T-helper 2 cell treated with Interferon-gamma antibody and Interleukin-4, amounts not matched to agents 5 μg/mL and 100 μg/mL, for 36 hours (primary cell): ENCODE measurements at regions not wholly inside any gene's neighbourhood (a gene's known extent, or its start where the extent isn't known, plus 50 kb on each side); places are given as distances from the start of the nearest gene placed in this dataset.
"Not testable (repeated sequence)": the region's sequence is repeated elsewhere in the genome, so short reads cannot be mapped to it uniquely, and the experiment has no call there.

Source experiments
- DNase-seq: peaks from one replicate; pipeline ENCODE4 v3.0.0; 2021; ENCODE audit warnings: low spot score
- H3K27ac Mint-ChIP-seq: one replicate; pipeline ENCODE4 v1.8.0; 2021; ENCODE audit warnings: mild to moderate bottlenecking, mixed read lengths
- H3K27me3 Mint-ChIP-seq: one replicate; pipeline ENCODE4 v1.8.0; 2021; ENCODE audit warnings: low read depth, mixed read lengths
- H3K36me3 Mint-ChIP-seq: one replicate; pipeline ENCODE4 v1.8.0; 2021; ENCODE audit warnings: low read depth, mixed read lengths
- H3K4me1 Mint-ChIP-seq: one replicate; pipeline ENCODE4 v1.8.0; 2021; ENCODE audit warnings: low read depth, mixed read lengths
- H3K4me3 Mint-ChIP-seq: one replicate; pipeline ENCODE4 v1.8.0; 2022; ENCODE audit warnings: mild to moderate bottlenecking, moderate library complexity, mixed read lengths
- H3K9me3 Mint-ChIP-seq: one replicate; pipeline ENCODE4 v1.8.0; 2021; ENCODE audit warnings: mixed read lengths

DNA sequence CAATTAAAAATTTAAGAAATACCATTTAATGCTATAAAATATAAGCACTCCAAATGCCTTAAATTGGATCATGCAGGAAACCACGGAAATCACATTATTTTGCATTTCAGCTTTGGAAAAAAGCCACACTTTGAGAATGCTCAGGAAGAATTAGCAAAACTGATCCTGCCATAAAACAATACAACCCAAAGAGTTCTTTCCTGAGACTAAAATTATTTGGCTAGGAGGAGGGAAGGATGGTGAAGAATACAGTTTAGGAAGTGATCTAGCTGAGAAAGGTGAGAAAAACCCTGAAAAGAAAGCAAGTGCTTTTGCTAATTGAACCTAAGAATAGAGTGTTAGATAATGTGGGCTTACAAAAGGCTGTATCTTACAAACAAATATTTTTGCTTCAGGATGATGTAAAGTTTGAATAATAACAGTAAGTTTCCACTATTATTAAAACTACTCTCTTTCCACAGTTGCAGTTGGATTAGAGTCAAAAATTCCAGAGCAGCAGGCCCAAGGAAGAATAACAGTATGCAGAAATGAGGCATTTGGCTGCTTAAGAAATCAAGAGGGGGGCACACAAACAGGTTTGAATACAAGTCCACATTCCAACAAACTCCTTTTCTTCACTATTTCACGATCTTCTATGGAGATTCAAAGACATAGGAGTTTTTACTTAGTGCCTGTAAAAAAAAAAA is 565.4 kb downstream of the RFPL4B start:
- Mint-ChIP-seq H3K27me3 (no peaks in the 10 kb centered on the region), H3K36me3 (no peaks in the 10 kb centered on the region)
- no peak for DNase-seq

DNA sequence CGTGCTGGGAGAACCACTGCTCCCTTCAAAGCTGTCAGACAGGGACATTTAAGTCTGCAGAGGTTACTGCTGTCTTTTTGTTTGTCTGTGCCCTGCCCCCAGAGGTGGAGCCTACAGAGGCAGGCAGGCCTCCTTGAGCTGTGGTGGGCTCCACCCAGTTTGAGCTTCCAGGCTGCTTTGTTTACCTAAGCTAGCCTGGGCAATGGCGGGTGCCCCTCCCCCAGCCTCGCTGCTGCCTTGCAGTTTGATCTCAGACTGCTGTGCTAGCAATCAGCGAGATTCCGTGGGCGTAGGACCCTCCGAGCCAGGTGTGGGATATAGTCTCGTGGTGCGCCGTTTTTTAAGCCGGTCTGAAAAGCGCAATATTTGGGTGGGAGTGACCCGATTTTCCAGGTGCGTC is 572.6 kb downstream of the RFPL4B start:
- H3K27me3 Mint-ChIP-seq, H3K4me1 Mint-ChIP-seq, H3K36me3 Mint-ChIP-seq, H3K4me3 Mint-ChIP-seq, DNase-seq, H3K27ac Mint-ChIP-seq: not testable (repeated sequence)
- peaks cover 15% of the 10 kb centered on the region for H3K9me3 Mint-ChIP-seq

More for the DNA sequence above, 565.4 kb downstream of the RFPL4B start:
- Mint-ChIP-seq H3K4me1 (no peaks in the 10 kb centered on the region), H3K9me3 (peaks cover 3% of the 10 kb centered on the region), H3K4me3 (no peak overlapping the region), H3K27ac (no peak overlapping the region)

DNA sequence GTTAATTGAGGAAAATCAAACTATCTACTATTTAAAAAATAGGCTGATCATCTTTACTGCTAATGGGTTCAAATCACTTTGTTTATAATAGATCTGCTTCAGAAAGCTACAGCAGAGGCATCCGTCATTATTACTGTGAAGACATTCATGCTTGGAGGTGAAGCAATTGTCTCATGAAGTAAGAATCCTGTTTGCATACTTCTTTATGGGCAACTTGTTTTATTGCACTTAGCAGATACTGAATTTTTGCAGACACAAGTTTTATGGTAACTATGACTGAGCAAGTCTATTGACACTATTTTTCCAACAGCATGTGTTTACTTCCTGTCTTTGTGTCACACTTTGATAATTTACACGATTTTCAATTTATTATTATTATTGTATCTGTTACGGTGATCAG is 573.9 kb downstream of the RFPL4B start:
- H3K4me1 Mint-ChIP-seq, result no peaks in the 10 kb centered on the region
- DNase-seq, result no peak

DNA sequence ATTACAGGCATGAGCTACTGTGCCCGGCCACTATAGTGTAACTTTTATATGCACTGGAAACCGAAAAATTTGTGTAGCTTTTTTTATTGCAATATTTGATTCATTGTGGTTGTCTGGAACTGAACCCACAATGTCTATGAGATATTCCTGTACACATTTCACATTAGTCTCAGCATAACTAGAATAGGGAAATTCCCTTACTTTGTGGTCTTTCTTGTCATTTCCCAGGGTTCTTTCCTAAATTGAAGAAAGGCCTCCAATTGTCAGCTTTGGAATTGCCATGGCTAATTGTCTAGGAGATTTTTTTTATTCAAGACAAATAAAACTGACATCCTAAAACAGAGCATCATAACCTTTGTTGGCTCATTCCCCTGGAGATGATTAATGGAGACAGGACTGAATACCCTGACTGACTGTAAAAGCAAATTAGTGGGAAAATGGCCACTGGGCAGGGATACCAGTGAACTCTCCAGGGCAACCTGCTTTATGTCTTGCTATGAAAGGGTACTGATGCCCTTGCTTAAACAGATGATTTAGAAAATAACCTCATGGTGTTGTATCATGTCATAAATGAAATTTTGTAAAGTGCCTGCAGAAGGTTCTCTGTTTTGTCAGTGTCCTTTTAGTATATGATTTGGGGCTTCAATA is 576.9 kb downstream of the RFPL4B start:
- no peaks in the 10 kb centered on the region for H3K4me1 Mint-ChIP-seq
- DNase-seq, result no peak
- no peak overlapping the region for H3K27ac Mint-ChIP-seq
- no peaks in the 10 kb centered on the region for H3K36me3 Mint-ChIP-seq
- H3K9me3 Mint-ChIP-seq, result peaks cover 15% of the 10 kb centered on the region
- no peak overlapping the region for H3K4me3 Mint-ChIP-seq
- H3K27me3 Mint-ChIP-seq, result no peaks in the 10 kb centered on the region

More for the DNA sequence above, 573.9 kb downstream of the RFPL4B start:
- H3K36me3 Mint-ChIP-seq, result no peaks in the 10 kb centered on the region
- H3K27ac Mint-ChIP-seq, result no peak overlapping the region
- H3K4me3 Mint-ChIP-seq, result no peak overlapping the region
- H3K9me3 Mint-ChIP-seq, result peaks cover 15% of the 10 kb centered on the region
- H3K27me3 Mint-ChIP-seq, result no peaks in the 10 kb centered on the region

DNA sequence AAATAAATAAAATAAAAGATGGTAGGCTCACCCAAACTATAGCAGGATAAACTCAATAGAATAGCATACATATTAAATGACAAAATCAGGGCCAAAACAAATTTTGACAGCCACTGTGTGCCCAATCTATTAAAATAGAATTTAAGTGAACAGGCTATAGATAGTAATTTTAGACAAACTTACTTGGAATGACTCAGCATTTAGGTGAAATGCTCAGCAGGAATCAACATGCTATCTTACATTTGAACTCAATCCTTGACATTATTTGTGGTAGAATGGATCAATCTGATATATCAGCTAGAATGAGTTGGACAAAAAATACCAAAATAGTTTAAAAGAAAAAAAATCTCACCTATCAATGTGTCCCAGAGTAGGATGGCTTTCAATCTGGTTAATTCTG is 578.6 kb downstream of the RFPL4B start:
- no peak for DNase-seq
- H3K9me3 Mint-ChIP-seq, result peaks cover 15% of the 10 kb centered on the region
- no peaks in the 10 kb centered on the region for H3K4me1 Mint-ChIP-seq
- no peaks in the 10 kb centered on the region for H3K36me3 Mint-ChIP-seq
- no peak overlapping the region for H3K4me3 Mint-ChIP-seq
- no peaks in the 10 kb centered on the region for H3K27me3 Mint-ChIP-seq
- H3K27ac Mint-ChIP-seq, result no peak overlapping the region

DNA sequence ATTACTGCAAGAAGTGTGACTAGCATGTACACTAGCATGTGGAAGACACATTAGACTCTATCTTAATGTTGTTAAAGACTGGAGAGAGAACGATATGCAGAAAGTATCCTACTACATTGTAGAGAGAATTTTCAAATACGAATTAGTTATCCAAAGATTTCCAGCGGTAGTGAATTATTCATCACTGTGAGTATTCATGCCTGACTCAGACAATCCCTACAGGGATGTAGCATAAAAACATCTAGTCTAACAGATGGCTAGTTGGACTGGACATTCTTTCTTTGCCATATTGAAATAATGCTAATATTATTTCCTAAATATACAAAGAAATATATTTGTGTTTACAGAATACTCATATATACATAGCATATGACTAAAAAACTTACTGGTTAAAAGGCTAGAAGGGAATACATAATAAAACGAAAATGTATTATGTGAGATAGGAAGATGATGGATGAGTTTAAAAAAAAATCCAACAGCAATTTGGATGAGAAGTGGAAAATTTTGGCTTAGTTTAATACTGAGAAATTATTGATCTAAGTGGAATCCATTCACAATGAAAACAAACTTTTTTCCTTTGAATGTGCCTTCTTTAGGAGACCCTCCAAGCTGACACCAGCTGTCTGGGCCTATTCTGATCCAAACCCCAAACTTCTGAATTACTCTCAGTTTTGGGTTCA is 580.7 kb downstream of the RFPL4B start:
- H3K27ac Mint-ChIP-seq, result no peak overlapping the region
- H3K9me3 Mint-ChIP-seq, result peaks cover 6% of the 10 kb centered on the region
- no peaks in the 10 kb centered on the region for H3K27me3 Mint-ChIP-seq
- no peaks in the 10 kb centered on the region for H3K4me1 Mint-ChIP-seq
- H3K36me3 Mint-ChIP-seq, result no peaks in the 10 kb centered on the region
- H3K4me3 Mint-ChIP-seq, result no peak overlapping the region
- DNase-seq, result no peak

DNA sequence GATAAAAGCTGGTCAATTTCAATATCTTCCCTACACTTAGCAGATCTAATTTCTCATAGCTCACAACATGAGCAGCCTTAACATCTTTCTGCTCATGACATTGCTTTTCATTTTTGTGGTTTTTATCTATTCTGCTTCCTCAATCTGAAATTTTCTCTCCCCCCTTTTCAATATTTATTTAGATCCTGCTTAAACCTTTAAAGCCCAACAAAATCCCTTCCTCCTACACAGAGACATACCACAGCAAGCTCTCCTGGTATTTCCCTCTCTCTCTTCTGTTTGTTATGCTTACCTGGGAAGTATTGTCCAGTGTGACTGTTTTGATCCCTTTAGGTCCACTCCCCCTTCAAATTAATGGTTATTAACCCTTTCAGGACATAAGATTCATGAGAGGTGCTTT is 582.5 kb downstream of the RFPL4B start:
- H3K4me1 Mint-ChIP-seq, result no peaks in the 10 kb centered on the region
- H3K9me3 Mint-ChIP-seq, result peaks cover under 1% of the 10 kb centered on the region
- H3K4me3 Mint-ChIP-seq, result no peak overlapping the region
- H3K27me3 Mint-ChIP-seq, result no peaks in the 10 kb centered on the region
- H3K27ac Mint-ChIP-seq, result no peak overlapping the region
- no peaks in the 10 kb centered on the region for H3K36me3 Mint-ChIP-seq
- DNase-seq, result no peak

DNA sequence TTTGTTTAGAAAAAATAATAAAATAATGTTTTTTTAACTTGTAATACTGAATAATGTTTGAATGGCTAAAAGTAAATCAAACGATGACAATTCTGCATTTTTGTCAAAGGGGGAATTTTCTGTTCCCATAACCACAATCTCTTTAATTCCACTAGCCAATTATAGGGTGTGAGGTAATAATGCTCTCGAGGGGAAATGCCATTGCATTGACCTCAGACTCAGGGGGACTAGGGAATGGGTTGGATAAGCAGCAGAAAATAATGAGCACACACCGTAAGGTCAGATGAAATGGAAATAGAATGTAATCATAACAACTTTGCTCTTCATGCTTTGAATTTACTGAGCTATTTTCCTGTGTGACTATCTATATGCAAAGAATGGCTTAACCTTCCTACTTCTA is 584.7 kb downstream of the RFPL4B start:
- Mint-ChIP-seq H3K9me3 (no peaks in the 10 kb centered on the region), H3K27ac (no peak overlapping the region), H3K4me3 (no peak overlapping the region), H3K36me3 (no peaks in the 10 kb centered on the region), H3K27me3 (no peaks in the 10 kb centered on the region), H3K4me1 (no peaks in the 10 kb centered on the region)
- no peak for DNase-seq

DNA sequence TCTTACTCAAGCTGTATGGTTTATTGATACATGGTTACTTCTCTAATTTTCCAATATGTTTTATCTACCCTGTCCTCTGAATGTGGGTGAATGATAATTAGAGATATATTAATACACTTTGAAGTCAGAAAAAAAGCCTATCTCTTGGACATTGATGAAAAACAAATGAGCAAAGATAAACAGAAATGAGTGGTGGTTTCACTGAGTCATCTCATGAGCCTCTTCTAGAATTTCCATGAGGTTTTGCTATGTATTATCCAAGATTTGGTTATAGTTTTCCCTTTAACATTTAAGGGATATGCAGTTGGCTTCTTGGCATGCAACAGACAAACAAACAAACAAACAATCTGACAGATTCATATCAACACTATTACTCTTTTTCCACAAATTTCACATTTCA is 586.8 kb downstream of the RFPL4B start:
- Mint-ChIP-seq H3K27me3 (no peaks in the 10 kb centered on the region), H3K27ac (no peak overlapping the region), H3K4me1 (no peaks in the 10 kb centered on the region), H3K36me3 (no peaks in the 10 kb centered on the region), H3K9me3 (no peaks in the 10 kb centered on the region), H3K4me3 (no peak overlapping the region)
- no peak for DNase-seq

DNA sequence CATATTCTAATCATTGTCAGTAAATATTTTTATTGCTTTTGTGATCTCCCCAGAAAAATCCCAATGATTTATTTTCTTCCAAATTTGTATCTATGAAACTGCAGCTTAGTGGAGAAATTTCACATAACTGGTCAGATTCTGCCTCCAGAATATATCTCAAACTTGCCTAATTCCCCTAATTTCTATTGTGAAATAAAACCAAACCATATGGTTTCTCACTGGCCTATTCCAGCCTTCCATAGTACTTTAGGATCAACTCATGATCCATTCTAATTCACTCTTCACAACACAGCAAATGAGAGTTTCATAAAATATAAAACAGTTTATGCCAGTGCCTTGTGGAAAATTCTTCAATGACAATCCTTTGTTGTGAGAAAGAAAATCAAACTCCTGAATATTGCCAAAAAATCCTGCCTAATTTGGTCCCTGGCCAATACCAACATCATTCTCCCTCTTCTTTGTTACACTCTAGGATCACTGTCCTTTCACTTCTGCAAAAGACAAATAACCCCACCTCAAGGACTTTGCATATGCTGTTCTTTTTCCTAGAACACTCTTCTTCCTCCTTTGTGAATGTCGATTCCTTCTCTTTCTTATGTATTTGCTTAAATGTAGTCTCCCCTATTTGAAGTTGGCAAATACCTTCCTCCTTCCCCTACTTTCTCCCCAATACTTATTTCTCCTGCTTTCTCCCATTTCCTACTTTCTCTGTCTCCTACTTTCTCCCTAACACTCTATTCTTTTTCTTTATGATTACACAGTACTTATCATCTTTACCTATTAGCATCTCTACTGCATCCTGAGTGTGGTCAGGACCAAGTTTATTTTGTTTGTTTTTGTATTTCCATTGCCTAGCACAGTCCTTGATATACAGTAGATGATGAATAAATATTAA is 587.5 kb downstream of the RFPL4B start:
- Mint-ChIP-seq H3K36me3 (no peaks in the 10 kb centered on the region), H3K9me3 (no peaks in the 10 kb centered on the region), H3K27ac (no peak overlapping the region), H3K4me3 (no peak overlapping the region), H3K27me3 (no peaks in the 10 kb centered on the region), H3K4me1 (no peaks in the 10 kb centered on the region)
- no peak for DNase-seq

DNA sequence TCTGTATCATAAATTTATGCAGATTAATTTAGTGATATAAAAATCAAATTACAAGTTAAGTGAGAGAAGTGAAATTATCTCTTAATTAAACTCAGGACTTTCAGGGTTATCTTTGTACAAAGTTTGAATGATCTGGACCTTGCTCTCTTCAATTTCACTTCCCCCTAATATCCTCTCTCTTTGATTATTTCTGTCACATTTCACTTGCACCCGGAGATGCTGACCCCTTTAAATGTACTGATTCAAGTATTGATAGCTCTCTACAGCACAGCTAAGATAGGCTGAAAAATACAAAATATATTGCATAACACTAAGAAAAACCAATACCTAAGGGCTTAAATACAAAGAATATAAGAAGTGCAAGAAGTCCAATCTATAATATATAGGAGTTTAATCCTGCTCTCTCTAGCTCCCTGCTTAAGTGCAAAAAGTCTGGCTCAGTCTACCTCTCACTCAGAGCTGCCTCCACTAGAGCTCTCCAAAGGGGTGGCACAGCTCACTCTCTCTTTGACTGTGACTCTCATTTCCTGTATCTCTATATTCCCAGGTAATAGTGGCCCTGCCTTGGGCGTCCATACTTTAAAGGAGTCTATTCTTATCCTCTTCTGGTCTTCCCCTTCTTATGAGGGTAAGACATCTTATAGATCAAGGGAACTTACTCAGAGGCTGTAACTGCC is 588.4 kb downstream of the RFPL4B start:
- H3K4me1 Mint-ChIP-seq, result no peaks in the 10 kb centered on the region
- H3K9me3 Mint-ChIP-seq, result no peaks in the 10 kb centered on the region
- H3K27me3 Mint-ChIP-seq, result no peaks in the 10 kb centered on the region

DNA sequence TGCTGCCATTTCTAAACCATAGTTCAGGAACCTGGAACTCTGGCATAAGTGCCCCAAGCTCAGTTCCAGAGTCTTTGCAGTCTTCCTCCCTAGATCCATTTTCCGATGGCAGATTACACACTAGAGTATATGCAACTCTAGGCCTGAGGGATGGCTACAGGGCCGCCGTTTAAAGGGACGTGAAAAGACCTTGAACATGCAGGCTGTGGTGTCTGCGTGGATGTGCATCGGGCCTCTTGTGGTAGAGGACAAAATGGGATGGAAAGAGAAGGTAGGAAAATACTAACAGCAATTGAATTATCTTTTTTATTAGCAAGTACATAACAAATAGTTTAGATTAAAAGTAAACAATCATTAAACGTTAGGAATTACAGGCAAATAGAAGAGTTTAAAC is 588.9 kb downstream of the RFPL4B start:
- no peaks in the 10 kb centered on the region for H3K27me3 Mint-ChIP-seq
- H3K27ac Mint-ChIP-seq, result no peak overlapping the region
- no peaks in the 10 kb centered on the region for H3K9me3 Mint-ChIP-seq
- no peak for DNase-seq
- no peak overlapping the region for H3K4me3 Mint-ChIP-seq
- no peaks in the 10 kb centered on the region for H3K36me3 Mint-ChIP-seq
- H3K4me1 Mint-ChIP-seq, result no peaks in the 10 kb centered on the region

More for the DNA sequence above, 588.4 kb downstream of the RFPL4B start:
- no peak overlapping the region for H3K4me3 Mint-ChIP-seq
- no peak overlapping the region for H3K27ac Mint-ChIP-seq
- DNase-seq, result no peak
- no peaks in the 10 kb centered on the region for H3K36me3 Mint-ChIP-seq

DNA sequence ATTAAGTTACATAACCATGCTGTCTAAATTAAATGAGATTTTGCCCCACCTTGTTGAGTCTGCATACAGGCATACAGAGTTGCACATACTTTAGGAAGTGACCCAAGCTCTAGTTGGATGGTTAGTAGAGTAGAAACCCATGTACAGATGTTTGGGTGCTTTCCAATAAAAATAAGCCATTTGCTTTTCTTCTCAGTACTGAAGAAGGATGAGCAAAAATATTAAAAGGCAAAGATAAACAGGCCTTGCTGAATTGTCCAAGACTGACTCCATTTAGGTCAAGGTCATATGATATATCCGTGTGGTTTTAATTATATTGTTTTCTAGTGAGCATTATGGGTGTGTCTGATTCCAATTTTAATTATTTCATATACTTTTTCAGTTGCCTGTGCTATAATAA is 589.4 kb downstream of the RFPL4B start:
- DNase-seq, result no peak
- no peaks in the 10 kb centered on the region for H3K9me3 Mint-ChIP-seq
- H3K27ac Mint-ChIP-seq, result no peak overlapping the region
- no peaks in the 10 kb centered on the region for H3K4me1 Mint-ChIP-seq
- no peaks in the 10 kb centered on the region for H3K36me3 Mint-ChIP-seq
- H3K4me3 Mint-ChIP-seq, result no peak overlapping the region
- H3K27me3 Mint-ChIP-seq, result no peaks in the 10 kb centered on the region
